ENCODE measurements at regions not wholly inside any gene's neighbourhood (a gene's known extent, or its start where the extent isn't known, plus 50 kb on each side); places are given as distances from the start of the nearest gene placed in this dataset.
"Not testable (repeated sequence)": the region's sequence is repeated elsewhere in the genome, so short reads cannot be mapped to it uniquely, and the experiment has no call there.

DNA sequence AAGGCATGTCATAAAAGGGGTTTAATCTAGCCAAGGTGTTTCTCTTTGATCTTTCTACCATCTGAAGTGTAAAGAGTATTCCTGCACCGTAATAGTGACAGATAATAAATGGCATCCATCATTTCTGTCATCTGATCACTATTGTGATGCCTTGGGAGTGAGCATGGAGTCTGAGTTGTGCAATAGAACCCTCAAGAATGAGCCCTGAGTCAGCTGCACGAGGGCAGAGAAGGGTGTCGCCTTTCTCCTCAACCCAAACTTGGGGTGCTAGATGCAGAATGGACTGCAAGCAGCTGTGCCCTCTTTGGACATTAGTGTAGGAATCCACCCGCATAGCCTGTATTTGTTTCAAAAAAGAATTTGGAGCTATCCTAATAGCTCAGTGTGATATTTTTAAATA, 115.2 kb downstream of the ZNF37A start:
- Histone ChIP-seq H3K4me3 (no peak overlapping the region), H3K27ac (no peak overlapping the region), H3K9me3 (no peaks in the 10 kb centered on the region), H3K9ac (ENCODE audit: low read depth in 2 of 2, low read length in 2 of 2) (no peak overlapping the region), H3K4me1 (no peaks in the 10 kb centered on the region), H3K36me3 (no peaks in the 10 kb centered on the region), H3K27me3 (no peaks in the 10 kb centered on the region)
- DNase-seq = no peak
- TF ChIP-seq, protein P1, sequence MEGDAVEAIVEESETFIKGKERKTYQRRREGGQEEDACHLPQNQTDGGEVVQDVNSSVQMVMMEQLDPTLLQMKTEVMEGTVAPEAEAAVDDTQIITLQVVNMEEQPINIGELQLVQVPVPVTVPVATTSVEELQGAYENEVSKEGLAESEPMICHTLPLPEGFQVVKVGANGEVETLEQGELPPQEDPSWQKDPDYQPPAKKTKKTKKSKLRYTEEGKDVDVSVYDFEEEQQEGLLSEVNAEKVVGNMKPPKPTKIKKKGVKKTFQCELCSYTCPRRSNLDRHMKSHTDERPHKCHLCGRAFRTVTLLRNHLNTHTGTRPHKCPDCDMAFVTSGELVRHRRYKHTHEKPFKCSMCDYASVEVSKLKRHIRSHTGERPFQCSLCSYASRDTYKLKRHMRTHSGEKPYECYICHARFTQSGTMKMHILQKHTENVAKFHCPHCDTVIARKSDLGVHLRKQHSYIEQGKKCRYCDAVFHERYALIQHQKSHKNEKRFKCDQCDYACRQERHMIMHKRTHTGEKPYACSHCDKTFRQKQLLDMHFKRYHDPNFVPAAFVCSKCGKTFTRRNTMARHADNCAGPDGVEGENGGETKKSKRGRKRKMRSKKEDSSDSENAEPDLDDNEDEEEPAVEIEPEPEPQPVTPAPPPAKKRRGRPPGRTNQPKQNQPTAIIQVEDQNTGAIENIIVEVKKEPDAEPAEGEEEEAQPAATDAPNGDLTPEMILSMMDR (IDR thresholded peaks at IDR 0.05) = no peak
- intact Hi-C loops (cut with DNase I) = no loop called here

- H3K27me3 ChIP-seq; intact Hi-C loops (cut with DNase I): not testable (repeated sequence)
Measured at GRCh38 chr10:38209748-38210147, 115.6 kb downstream of the ZNF37A start.

DNA sequence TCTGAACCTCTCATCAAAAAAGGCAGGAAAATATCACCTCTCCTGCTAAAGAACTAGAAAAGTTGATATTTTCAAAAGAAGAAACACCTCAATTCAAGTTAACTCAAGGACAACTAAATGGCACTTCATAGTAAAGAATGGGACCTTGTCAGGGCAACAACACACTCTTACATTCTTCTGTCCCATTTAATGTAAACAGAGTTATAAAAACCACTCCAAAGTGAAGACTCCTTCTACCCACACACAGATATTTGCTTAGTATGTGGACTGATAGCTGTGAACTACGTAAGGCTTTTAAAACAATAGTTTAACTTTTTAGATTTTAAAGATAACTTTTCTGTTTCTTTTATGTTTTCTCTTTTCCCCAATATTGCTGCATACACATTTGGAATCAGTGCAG, 118.3 kb downstream of the ZNF37A start:
- intact Hi-C loops (cut with DNase I) = no loop called here
- no peaks in the 10 kb centered on the region for H3K36me3 ChIP-seq
- H3K9me3 ChIP-seq = no peaks in the 10 kb centered on the region
- no peak for DNase-seq
- no peak overlapping the region for H3K9ac ChIP-seq (ENCODE audit: low read depth in 2 of 2, low read length in 2 of 2)
- no peak overlapping the region for H3K4me3 ChIP-seq
- no peak overlapping the region for H3K27ac ChIP-seq
- H3K27me3 ChIP-seq = no peaks in the 10 kb centered on the region
- H3K4me1 ChIP-seq = no peaks in the 10 kb centered on the region
- TF ChIP-seq, protein P1 (IDR thresholded peaks at IDR 0.05) = no peak

More at GRCh38 chr10:38209748-38210147, 115.6 kb downstream of the ZNF37A start:
- not testable (repeated sequence) for DNase-seq; H3K27ac ChIP-seq; H3K4me3 ChIP-seq; H3K4me1 ChIP-seq; H3K9me3 ChIP-seq; H3K36me3 ChIP-seq; H3K9ac ChIP-seq (ENCODE audit: low read depth in 2 of 2, low read length in 2 of 2)

- Histone ChIP-seq H3K27ac (no peak overlapping the region), H3K9me3 (no peaks in the 10 kb centered on the region), H3K4me3 (no peak overlapping the region), H3K36me3 (no peaks in the 10 kb centered on the region), H3K27me3 (no peaks in the 10 kb centered on the region), H3K4me1 (no peaks in the 10 kb centered on the region), H3K9ac (ENCODE audit: low read depth in 2 of 2, low read length in 2 of 2) (no peak overlapping the region)
- no peak for DNase-seq
- TF ChIP-seq, protein P1 (IDR thresholded peaks at IDR 0.05) = no peak
- intact Hi-C loops (cut with DNase I) = no loop called here
Measured at GRCh38 chr10:38226385-38226784, 132.2 kb downstream of the ZNF37A start.

DNA sequence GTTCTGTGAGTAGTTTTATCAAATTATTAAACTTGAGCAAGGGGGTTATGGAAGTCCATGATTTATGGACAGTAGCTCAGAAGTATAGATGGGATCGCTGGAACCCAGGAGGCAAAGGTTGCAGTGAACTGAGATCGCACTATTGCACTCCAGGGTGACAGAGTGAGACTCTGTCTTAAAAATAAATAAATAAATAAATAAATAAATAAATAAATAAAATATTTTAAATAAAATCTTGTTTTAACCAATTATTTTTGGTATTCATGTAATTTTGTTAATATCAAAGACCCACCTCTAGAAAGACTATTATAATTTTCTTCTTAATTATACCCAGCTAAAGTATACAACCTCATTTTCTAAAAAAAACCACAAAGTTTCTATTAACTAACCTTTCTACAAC, 134.3 kb downstream of the ZNF37A start:
- DNase-seq = no peak
- no peaks in the 10 kb centered on the region for H3K27me3 ChIP-seq
- no peak overlapping the region for H3K4me3 ChIP-seq
- H3K27ac ChIP-seq = no peak overlapping the region
- H3K9ac ChIP-seq (ENCODE audit: low read depth in 2 of 2, low read length in 2 of 2) = no peak overlapping the region
- H3K36me3 ChIP-seq = no peaks in the 10 kb centered on the region
- H3K4me1 ChIP-seq = no peaks in the 10 kb centered on the region
- intact Hi-C loops (cut with DNase I) = no loop called here
- H3K9me3 ChIP-seq = no peaks in the 10 kb centered on the region
- TF ChIP-seq, protein P1 (IDR thresholded peaks at IDR 0.05) = no peak

DNA sequence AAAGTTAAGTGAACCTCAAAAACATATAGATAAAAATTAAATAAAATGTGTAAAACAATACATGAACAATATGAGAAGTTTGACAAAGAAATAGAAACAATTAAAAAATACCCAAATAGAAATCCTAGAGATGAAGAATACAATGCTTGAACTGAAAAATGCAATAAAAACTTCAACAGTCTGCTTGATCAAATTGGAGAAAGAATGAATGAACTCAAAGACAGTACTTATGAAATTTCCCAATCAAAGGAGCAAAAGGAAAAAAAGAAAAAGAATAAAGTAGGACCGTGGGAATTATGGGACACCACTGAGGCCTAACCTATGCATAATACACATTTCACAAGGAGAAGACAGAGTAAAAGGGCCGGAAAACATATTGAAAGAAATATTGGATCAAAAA, 144.3 kb downstream of the ZNF37A start:
- H3K4me3 ChIP-seq; H3K9me3 ChIP-seq; intact Hi-C loops (cut with DNase I); H3K27ac ChIP-seq; H3K9ac ChIP-seq (ENCODE audit: low read depth in 2 of 2, low read length in 2 of 2); H3K27me3 ChIP-seq; H3K4me1 ChIP-seq; DNase-seq; H3K36me3 ChIP-seq: not testable (repeated sequence)

DNA sequence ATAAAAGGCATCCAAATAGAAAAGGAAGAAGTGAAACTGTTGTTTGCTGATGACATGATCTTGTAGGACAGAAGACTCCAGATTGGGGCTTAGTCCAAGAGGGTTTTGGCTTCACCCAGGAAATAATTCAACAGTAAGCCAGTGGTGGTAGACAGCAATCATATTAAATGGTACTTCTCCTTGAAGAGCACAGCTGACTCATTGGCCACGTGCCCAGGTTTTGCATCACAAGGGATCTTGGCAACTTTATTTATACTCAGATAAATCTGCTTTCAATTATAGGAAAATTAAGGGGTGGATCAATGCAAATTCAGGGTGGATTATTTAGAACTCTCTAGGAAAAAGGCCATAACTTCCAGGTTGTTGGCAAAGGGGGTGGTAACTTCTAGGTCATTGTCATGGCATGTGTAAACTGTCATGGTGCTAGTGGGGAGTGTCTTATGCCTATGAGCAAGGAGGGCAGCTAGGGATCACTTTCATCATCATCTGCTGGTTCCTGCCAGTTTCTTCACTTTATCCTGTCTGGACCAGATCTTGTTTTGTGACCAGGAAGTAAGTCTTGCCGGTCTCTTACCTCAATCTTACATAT, 148.0 kb downstream of the ZNF37A start:
- H3K27me3 ChIP-seq; H3K36me3 ChIP-seq; H3K9ac ChIP-seq (ENCODE audit: low read depth in 2 of 2, low read length in 2 of 2); intact Hi-C loops (cut with DNase I); H3K27ac ChIP-seq; H3K9me3 ChIP-seq; H3K4me1 ChIP-seq; DNase-seq; H3K4me3 ChIP-seq: not testable (repeated sequence)

DNA sequence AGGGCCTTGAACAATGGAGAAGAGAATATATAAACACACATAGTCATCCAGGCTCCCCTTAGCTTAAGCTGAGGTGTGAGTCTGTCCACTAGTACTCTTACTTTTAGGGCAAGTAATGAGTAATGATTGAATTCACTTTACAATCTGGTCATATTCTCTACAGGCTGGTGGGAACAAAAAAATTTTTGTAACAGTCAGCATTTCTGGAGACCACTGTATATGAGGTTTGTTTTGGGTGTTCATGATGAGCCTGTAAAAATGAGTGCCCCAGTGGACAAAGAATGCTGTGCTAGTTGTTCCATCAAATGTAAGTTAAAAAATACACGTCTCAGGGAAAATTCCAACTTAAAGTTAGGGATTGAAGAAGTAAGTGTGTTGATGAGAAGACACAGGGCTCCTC, 154.0 kb downstream of the ZNF37A start:
- H3K27me3 ChIP-seq; H3K9ac ChIP-seq (ENCODE audit: low read depth in 2 of 2, low read length in 2 of 2); H3K27ac ChIP-seq; H3K4me1 ChIP-seq; H3K4me3 ChIP-seq; H3K9me3 ChIP-seq; DNase-seq; H3K36me3 ChIP-seq; intact Hi-C loops (cut with DNase I): not testable (repeated sequence)

- DNase-seq; intact Hi-C loops (cut with DNase I): not testable (repeated sequence)
Measured at GRCh38 chr10:38252551-38252950, 158.4 kb downstream of the ZNF37A start.

DNA sequence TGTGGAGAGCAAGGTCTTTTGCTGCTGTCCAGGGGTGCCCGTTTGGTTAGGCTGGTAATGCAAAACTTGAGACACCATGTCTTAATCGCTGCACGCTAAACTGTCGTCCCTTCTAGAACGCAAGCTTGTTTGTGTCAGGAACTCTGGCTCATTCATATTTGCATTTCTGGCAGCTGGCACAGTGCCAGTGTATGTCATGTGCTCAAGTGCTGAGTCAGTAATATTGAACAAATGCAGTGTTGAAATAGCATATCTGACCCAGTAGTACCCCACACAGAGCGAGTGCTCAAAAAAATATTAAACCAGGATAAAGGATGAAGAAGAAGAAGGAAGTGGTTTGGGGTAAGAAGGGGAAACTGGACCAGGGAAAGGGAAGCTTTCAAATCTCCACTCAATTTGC, 173.4 kb downstream of the ZNF37A start:
- H3K4me3 ChIP-seq; DNase-seq; H3K9ac ChIP-seq (ENCODE audit: low read depth in 2 of 2, low read length in 2 of 2); H3K4me1 ChIP-seq; H3K9me3 ChIP-seq; intact Hi-C loops (cut with DNase I); H3K36me3 ChIP-seq; H3K27me3 ChIP-seq; H3K27ac ChIP-seq: not testable (repeated sequence)

More at GRCh38 chr10:38252551-38252950, 158.4 kb downstream of the ZNF37A start:
- not testable (repeated sequence) for H3K4me3 ChIP-seq; H3K27ac ChIP-seq; H3K9me3 ChIP-seq; H3K36me3 ChIP-seq; H3K9ac ChIP-seq (ENCODE audit: low read depth in 2 of 2, low read length in 2 of 2); H3K4me1 ChIP-seq; H3K27me3 ChIP-seq
